HCT116 (cell line): ENCODE measurements at regions not wholly inside any gene's neighbourhood (a gene's known extent, or its start where the extent isn't known, plus 50 kb on each side); places are given as distances from the start of the nearest gene placed in this dataset.

ENCODE experiments used
- ATAC-seq: fragments of 200-7000 bp; cut with Tn5 transposase; 2 replicates; pipeline ENCODE4 v1.9.1; 2020; ENCODE audit warnings: mild to moderate bottlenecking, moderate library complexity
- BruUV-seq: library from RNA; stranded (reverse); fragments of 400-500 nt; replicated peaks from 2 replicates; lab custom pipeline; 2021; lab: Mats Ljungman, UMichigan
- CTCF ChIA-PET: fragments of 300-600 bp; sonication (Branson Sonifier 250); formaldehyde crosslinking; loops from one replicate; lab custom pipeline; 2021; ENCODE audit warnings: antibody characterized with exemption; lab: Charles Lee
- POLR2A ChIA-PET: fragments of 300-600, 350-600 bp; sonication (Branson Sonifier 250); formaldehyde crosslinking; loops from one replicate; lab custom pipeline; 2021; ENCODE audit warnings: antibody characterized with exemption; lab: Charles Lee
- RAD21 ChIA-PET, 2 experiments: fragments of 300-600 bp; sonication (Branson Sonifier 250); formaldehyde crosslinking; loops; one replicate each; lab custom pipeline; 2023; ENCODE audit warnings: low total read pairs in 2 of 2; ENCODE audit not compliant: uncharacterized antibody in 2 of 2, unreplicated experiment in 2 of 2, low non-redundant PET in 1 of 2; lab: Charles Lee
- DNase-seq: peaks from one replicate; pipeline ENCODE4 v3.0.0-alpha.2; 2010; ENCODE audit warnings: low read depth, low spot score
- H2AFZ ChIP-seq: fragments of 200-600 bp; shearing (Covaris generic), sonication (generic); 2 replicates; pipeline ENCODE4 v1.6.1; 2017; ENCODE audit warnings: low read depth, mixed run types, mixed read lengths, antibody characterized with exemption, low read length; ENCODE audit not compliant: poor library complexity, severe bottlenecking
- H3K27ac ChIP-seq: 2 replicates; pipeline ENCODE4 v1.5.1; 2012; ENCODE audit warnings: low read depth, low read length
- H3K27me3 ChIP-seq: fragments of 200-600 bp; sonication (generic); 2 replicates; pipeline ENCODE4 v1.6.1; 2016; ENCODE audit warnings: mixed run types, low read length, mixed read lengths; ENCODE audit not compliant: insufficient read depth
- H3K36me3 ChIP-seq, 2 experiments: fragments of 200-500 bp in 1 of 2; fragments of 200-600 bp in 1 of 2; sonication (Bioruptor generic) in 1 of 2; sonication (generic) in 1 of 2; 2 replicates each; pipeline versions ENCODE4 v1.5.1 to v1.6.1; 2014 to 2016; ENCODE audit warnings: low read length in 2 of 2, inconsistent platforms in 1 of 2, mixed read lengths in 1 of 2, mixed run types in 1 of 2; ENCODE audit not compliant: insufficient read depth in 2 of 2, control insufficient read depth in 1 of 2
- H3K4me1 ChIP-seq, 2 experiments: fragments of 200-600 bp in 1 of 2; sonication (generic) in 1 of 2; 2 replicates each; pipeline versions ENCODE4 v1.5.1 to v1.6.1; 2012 to 2017; ENCODE audit warnings: low read length in 2 of 2, inconsistent platforms in 1 of 2, mild to moderate bottlenecking in 1 of 2, mixed read lengths in 1 of 2, mixed run types in 1 of 2, moderate library complexity in 1 of 2; ENCODE audit not compliant: insufficient read depth in 2 of 2, control insufficient read depth in 1 of 2
- H3K4me2 ChIP-seq: fragments of 200-600 bp; sonication (generic); 2 replicates; pipeline ENCODE4 v1.6.1; 2017; ENCODE audit warnings: mixed run types, low read length, mixed read lengths
- H3K4me3 ChIP-seq, 2 experiments: fragments of 200-600 bp in 1 of 2; sonication (generic) in 1 of 2; replicated peaks in 1 of 2; 2 replicates each; pipeline ENCODE4 v1.5.1; 2011 to 2016; ENCODE audit warnings: low read length in 2 of 2, control low read depth in 1 of 2, low read depth in 1 of 2, mild to moderate bottlenecking in 1 of 2, mixed read lengths in 1 of 2, mixed run types in 1 of 2
- H3K79me2 ChIP-seq: fragments of 200-600 bp; sonication (generic); 2 replicates; pipeline ENCODE4 v1.6.1; 2017; ENCODE audit warnings: mild to moderate bottlenecking, mixed run types, low read length, moderate library complexity, mixed read lengths; ENCODE audit not compliant: insufficient read depth
- H3K9ac ChIP-seq: fragments of 200-600 bp; sonication (generic); 2 replicates; pipeline ENCODE4 v1.6.1; 2016; ENCODE audit warnings: low read length, mixed read lengths
- H3K9me2 ChIP-seq: fragments of 200-600 bp; sonication (generic), shearing (Covaris generic); 2 replicates; pipeline ENCODE4 v1.6.1; 2017; ENCODE audit warnings: mixed run types, mild to moderate bottlenecking, moderate library complexity; ENCODE audit not compliant: insufficient read depth
- H3K9me3 ChIP-seq, 2 experiments: fragments of 200-500 bp in 1 of 2; fragments of 200-600 bp in 1 of 2; sonication (Bioruptor generic) in 1 of 2; sonication (generic) in 1 of 2; 2 replicates each; pipeline ENCODE4 v1.6.1; 2014 to 2017; ENCODE audit warnings: low read length in 2 of 2, mixed read lengths in 2 of 2, inconsistent platforms in 1 of 2, low read depth in 1 of 2, mild to moderate bottlenecking in 1 of 2, mixed run types in 1 of 2, moderate library complexity in 1 of 2; ENCODE audit not compliant: control insufficient read depth in 1 of 2, insufficient read depth in 1 of 2
- H4K20me1 ChIP-seq: fragments of 200-600 bp; sonication (generic), shearing (Covaris generic); 2 replicates; pipeline ENCODE4 v1.6.1; 2017; ENCODE audit warnings: mixed run types, mild to moderate bottlenecking, moderate library complexity; ENCODE audit not compliant: insufficient read depth
- CEBPB ChIP-seq: IDR thresholded peaks from 2 replicates; pipeline ENCODE4 v1.6.1; 2012; ENCODE audit warnings: low read depth
- ELF1 ChIP-seq: IDR thresholded peaks from 2 replicates; pipeline ENCODE4 v1.6.1; 2012; ENCODE audit warnings: low read depth, borderline replicate concordance
- FOSL1 ChIP-seq: IDR thresholded peaks from 2 replicates; pipeline ENCODE4 v1.6.1; 2012; ENCODE audit warnings: low read depth
- JUND ChIP-seq: IDR thresholded peaks from 2 replicates; pipeline ENCODE4 v1.6.1; 2012
- RAD21 ChIP-seq: IDR thresholded peaks from 2 replicates; pipeline ENCODE4 v1.6.1; 2012; ENCODE audit warnings: low read depth, mild to moderate bottlenecking
- REST ChIP-seq: IDR thresholded peaks from 2 replicates; pipeline ENCODE4 v1.6.1; 2012; ENCODE audit warnings: low read depth
- SIN3A ChIP-seq: IDR thresholded peaks from 2 replicates; pipeline ENCODE4 v1.6.1; 2012; ENCODE audit warnings: low read depth
- SRF ChIP-seq: IDR thresholded peaks from 2 replicates; pipeline ENCODE4 v1.6.1; 2012; ENCODE audit warnings: low read depth
- TCF7L2 ChIP-seq: IDR thresholded peaks from 2 replicates; pipeline ENCODE4 v1.7.0; 2011; ENCODE audit warnings: borderline replicate concordance, inconsistent platforms; ENCODE audit not compliant: insufficient read depth, insufficient read length; ENCODE audit errors: extremely low read depth
- YY1 ChIP-seq: IDR thresholded peaks from 2 replicates; pipeline ENCODE4 v1.6.1; 2011; ENCODE audit warnings: low read length, low read depth, moderate library complexity, mild to moderate bottlenecking; ENCODE audit not compliant: insufficient replicate concordance; ENCODE audit errors: extremely low read depth
- ZBTB33 ChIP-seq: IDR thresholded peaks from 2 replicates; pipeline ENCODE4 v1.6.1; 2011; ENCODE audit warnings: mild to moderate bottlenecking, low read length, moderate library complexity; ENCODE audit not compliant: insufficient replicate concordance; ENCODE audit errors: extremely low read depth
- intact Hi-C: fragments of 100-400 bp; cut with micrococcal nuclease; formaldehyde crosslinking; loops from 2 replicates; pipeline ENCODE4 v1.10.0; 2022
- TF ChIP-seq, protein P1 (sequence below), 3 experiments: fragments of 200-600 bp in 1 of 3; sonication (generic) in 1 of 3; IDR thresholded peaks in 2 of 3; conservative IDR thresholded peaks in 1 of 3; 2 replicates each; pipeline ENCODE4 v1.5.1; 2012 to 2017; ENCODE audit warnings: low read depth in 2 of 3, low read length in 2 of 3, antibody characterized with exemption in 1 of 3, borderline replicate concordance in 1 of 3, control low read depth in 1 of 3, mild to moderate bottlenecking in 1 of 3, mixed read lengths in 1 of 3, mixed run types in 1 of 3, moderate library complexity in 1 of 3; ENCODE audit not compliant: insufficient read depth in 1 of 3

DNA sequence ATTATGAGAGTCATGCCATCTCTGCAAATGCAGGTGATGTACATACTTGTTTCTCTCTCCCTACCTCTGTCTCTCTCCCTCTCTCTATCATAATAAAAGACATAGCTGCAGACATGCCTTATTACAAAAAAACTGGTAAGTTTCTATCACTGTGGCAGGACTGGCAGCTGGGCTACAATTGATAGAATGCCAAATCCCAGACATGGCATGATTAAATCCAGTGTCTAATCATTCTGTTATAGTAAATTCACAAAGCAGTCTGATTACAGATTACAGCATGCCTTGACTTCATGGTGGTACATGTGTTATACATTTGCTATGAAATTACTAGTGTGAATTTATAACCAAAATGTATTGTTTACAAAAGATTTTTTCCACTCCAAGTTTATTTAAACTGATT, 854.7 kb downstream of the TMTC2 start:
- Histone ChIP-seq H3K4me3 (no peak overlapping the region), H3K27me3 (no peaks in the 10 kb centered on the region), H2AFZ (no peak overlapping the region), H3K36me3 (no peaks in the 10 kb centered on the region), H3K9me3 (no peaks in the 10 kb centered on the region), H3K4me1 (no peaks in the 10 kb centered on the region), H3K4me2 (no peak overlapping the region), H3K9ac (no peak overlapping the region), H3K9me2 (no peaks in the 10 kb centered on the region), H4K20me1 (no peaks in the 10 kb centered on the region; the same call in 1 of the 2 replicates), H3K79me2 (no peaks in the 10 kb centered on the region), H3K27ac (no peak overlapping the region)
- DNase-seq (no peak), ATAC-seq (no peak)
- intact Hi-C loops = no loop called here
- TF ChIP-seq ELF1 = no peak
- TF ChIP-seq CEBPB = no peak
- CTCF ChIA-PET = no interaction called here
- RAD21 ChIA-PET = no interaction called here
- POLR2A ChIA-PET = no interaction called here
- BruUV-seq = no TSS peak

- RAD21 ChIA-PET = no interaction called here
- no TSS peak for BruUV-seq
- TF ChIP-seq TCF7L2 (no peak), FOSL1 (no peak), SIN3A (no peak), YY1 (no peak), REST (no peak), SRF (no peak), RAD21 (no peak), JUND (no peak), CEBPB (no peak), ZBTB33 (no peak)
- TF ChIP-seq, protein P1, sequence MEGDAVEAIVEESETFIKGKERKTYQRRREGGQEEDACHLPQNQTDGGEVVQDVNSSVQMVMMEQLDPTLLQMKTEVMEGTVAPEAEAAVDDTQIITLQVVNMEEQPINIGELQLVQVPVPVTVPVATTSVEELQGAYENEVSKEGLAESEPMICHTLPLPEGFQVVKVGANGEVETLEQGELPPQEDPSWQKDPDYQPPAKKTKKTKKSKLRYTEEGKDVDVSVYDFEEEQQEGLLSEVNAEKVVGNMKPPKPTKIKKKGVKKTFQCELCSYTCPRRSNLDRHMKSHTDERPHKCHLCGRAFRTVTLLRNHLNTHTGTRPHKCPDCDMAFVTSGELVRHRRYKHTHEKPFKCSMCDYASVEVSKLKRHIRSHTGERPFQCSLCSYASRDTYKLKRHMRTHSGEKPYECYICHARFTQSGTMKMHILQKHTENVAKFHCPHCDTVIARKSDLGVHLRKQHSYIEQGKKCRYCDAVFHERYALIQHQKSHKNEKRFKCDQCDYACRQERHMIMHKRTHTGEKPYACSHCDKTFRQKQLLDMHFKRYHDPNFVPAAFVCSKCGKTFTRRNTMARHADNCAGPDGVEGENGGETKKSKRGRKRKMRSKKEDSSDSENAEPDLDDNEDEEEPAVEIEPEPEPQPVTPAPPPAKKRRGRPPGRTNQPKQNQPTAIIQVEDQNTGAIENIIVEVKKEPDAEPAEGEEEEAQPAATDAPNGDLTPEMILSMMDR (IDR thresholded peaks at IDR 0.05 in 2 of 3, conservative IDR thresholded peaks at IDR 0.05 in 1 of 3; ENCODE audit: borderline replicate concordance in 1 of 3, insufficient read depth in 1 of 3, low read depth in 2 of 3, low read length in 2 of 3) = no peak
These were observed 851.8 kb downstream of the TMTC2 start for GRCh38 chr12:83538361-83538965.

More at GRCh38 chr12:83538361-83538965, 851.8 kb downstream of the TMTC2 start:
- ChIA-PET CTCF (no interaction called here), POLR2A (no interaction called here)
- Histone ChIP-seq H2AFZ (peak overlapping the region; percentile 37), H3K9ac (no peak overlapping the region), H3K4me3 (no peak overlapping the region), H3K4me1 (no peaks in the 10 kb centered on the region), H3K27me3 (no peaks in the 10 kb centered on the region), H3K9me3 (no peaks in the 10 kb centered on the region), H3K4me2 (no peak overlapping the region), H3K27ac (no peak overlapping the region), H3K79me2 (no peaks in the 10 kb centered on the region), H3K9me2 (no peaks in the 10 kb centered on the region), H3K36me3 (no peaks in the 10 kb centered on the region), H4K20me1 (no peaks in the 10 kb centered on the region; the same call in 1 of the 2 replicates)
- intact Hi-C loops = no loop called here
- ATAC-seq (no peak), DNase-seq (no peak)
